Osteocyte (in vitro differentiated cells): ENCODE measurements at regions not wholly inside any gene's neighbourhood (a gene's known extent, or its start where the extent isn't known, plus 50 kb on each side); places are given as distances from the start of the nearest gene placed in this dataset.

Experiments
- DNase-seq: peaks from one replicate; pipeline ENCODE4 v3.0.0; 2021; ENCODE audit warnings: mixed read lengths; ENCODE audit not compliant: unreplicated experiment; ENCODE audit errors: extremely low spot score
- H3K27ac Mint-ChIP-seq: one replicate; pipeline ENCODE4 v1.8.0; 2021; ENCODE audit warnings: mild to moderate bottlenecking, mixed read lengths; ENCODE audit not compliant: unreplicated experiment
- H3K27me3 Mint-ChIP-seq: one replicate; pipeline ENCODE4 v1.8.0; 2021; ENCODE audit warnings: mixed read lengths; ENCODE audit not compliant: unreplicated experiment
- H3K36me3 Mint-ChIP-seq: one replicate; pipeline ENCODE4 v1.8.0; 2021; ENCODE audit warnings: mixed read lengths; ENCODE audit not compliant: unreplicated experiment
- H3K4me1 Mint-ChIP-seq: one replicate; pipeline ENCODE4 v1.8.0; 2021; ENCODE audit warnings: mixed read lengths; ENCODE audit not compliant: unreplicated experiment
- H3K4me3 Mint-ChIP-seq: one replicate; pipeline ENCODE4 v1.8.0; 2021; ENCODE audit warnings: mild to moderate bottlenecking, moderate library complexity, mixed read lengths; ENCODE audit not compliant: unreplicated experiment
- H3K9me3 Mint-ChIP-seq: one replicate; pipeline ENCODE4 v1.8.0; 2021; ENCODE audit warnings: mixed read lengths; ENCODE audit not compliant: unreplicated experiment
- CTCF ChIP-seq: fragments of 200-600 bp; sonication (generic); IDR thresholded peaks from 2 replicates; pipeline ENCODE4 v1.5.0; 2021; ENCODE audit warnings: antibody characterized with exemption, mild to moderate bottlenecking, moderate library complexity

DNA sequence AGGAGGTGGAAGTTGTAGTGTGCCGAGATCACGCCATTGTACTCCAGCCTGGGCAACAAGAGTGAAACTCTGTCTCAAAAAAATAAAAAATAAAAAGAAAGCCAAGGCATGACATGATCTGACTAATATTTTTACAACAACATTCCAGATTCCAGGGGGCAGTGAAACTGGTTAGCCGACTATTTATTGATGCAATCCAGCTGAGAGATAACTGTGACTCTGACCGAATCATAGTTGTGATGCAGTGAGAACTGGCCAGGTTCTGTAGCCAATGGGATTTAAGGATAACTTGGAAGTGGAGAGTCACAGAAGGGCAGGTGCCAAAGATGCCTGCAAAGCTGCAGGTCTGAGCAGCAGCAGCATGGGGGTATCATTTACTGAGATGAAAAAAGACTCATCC lies 82.9 kb upstream of the TSHZ2 start:
- DNase-seq = no peak
- H3K27me3 Mint-ChIP-seq = no peaks in the 10 kb centered on the region
- TF ChIP-seq CTCF = no peak
- peaks cover 27% of the 10 kb centered on the region for H3K9me3 Mint-ChIP-seq
- H3K27ac Mint-ChIP-seq = no peak overlapping the region
- H3K4me3 Mint-ChIP-seq = no peak overlapping the region
- H3K4me1 Mint-ChIP-seq = no peaks in the 10 kb centered on the region
- no peaks in the 10 kb centered on the region for H3K36me3 Mint-ChIP-seq

- no peak for TF ChIP-seq CTCF
- H3K27me3 Mint-ChIP-seq = no peaks in the 10 kb centered on the region
- no peak for DNase-seq
- no peak overlapping the region for H3K4me3 Mint-ChIP-seq
- no peaks in the 10 kb centered on the region for H3K4me1 Mint-ChIP-seq
- H3K9me3 Mint-ChIP-seq = peaks cover 27% of the 10 kb centered on the region
- H3K27ac Mint-ChIP-seq = no peak overlapping the region
- H3K36me3 Mint-ChIP-seq = no peaks in the 10 kb centered on the region
Observed at GRCh38 chr20:52888096-52888495, 84.1 kb upstream of the TSHZ2 start.

GRCh38 chr20:52880997-52881396 lies 91.2 kb upstream of the TSHZ2 start:
- H3K4me3 Mint-ChIP-seq = no peak overlapping the region
- peaks cover 4% of the 10 kb centered on the region for H3K9me3 Mint-ChIP-seq
- H3K27ac Mint-ChIP-seq = no peak overlapping the region
- no peak for DNase-seq
- H3K4me1 Mint-ChIP-seq = no peaks in the 10 kb centered on the region
- H3K27me3 Mint-ChIP-seq = no peaks in the 10 kb centered on the region
- TF ChIP-seq CTCF = no peak
- H3K36me3 Mint-ChIP-seq = no peaks in the 10 kb centered on the region

GRCh38 chr20:52880259-52880658 lies 91.9 kb upstream of the TSHZ2 start:
- no peak overlapping the region for H3K4me3 Mint-ChIP-seq
- H3K27me3 Mint-ChIP-seq = no peaks in the 10 kb centered on the region
- H3K27ac Mint-ChIP-seq = no peak overlapping the region
- no peaks in the 10 kb centered on the region for H3K4me1 Mint-ChIP-seq
- H3K36me3 Mint-ChIP-seq = no peaks in the 10 kb centered on the region
- TF ChIP-seq CTCF = no peak
- H3K9me3 Mint-ChIP-seq = peaks cover 9% of the 10 kb centered on the region
- DNase-seq = no peak

DNA sequence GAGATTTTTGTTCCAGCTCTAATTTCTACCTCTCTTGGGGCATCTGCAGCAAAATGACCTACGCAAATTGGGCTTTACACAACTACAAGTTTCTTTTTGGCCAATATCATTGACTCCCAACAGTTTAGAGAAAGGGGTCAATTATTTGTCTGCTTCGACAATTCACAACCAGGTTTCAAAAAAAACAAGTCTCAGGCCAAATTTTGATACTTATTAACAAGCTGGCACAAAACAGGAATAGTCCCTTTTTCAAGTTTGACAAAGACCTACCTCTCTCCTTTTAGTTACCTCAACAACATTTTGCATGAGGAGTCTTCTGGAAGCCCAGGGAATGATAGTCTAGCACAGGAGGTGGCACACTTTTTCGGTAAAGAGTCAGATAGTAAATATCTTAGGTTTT lies 97.9 kb upstream of the TSHZ2 start:
- no peak overlapping the region for H3K4me3 Mint-ChIP-seq
- H3K36me3 Mint-ChIP-seq = no peaks in the 10 kb centered on the region
- no peaks in the 10 kb centered on the region for H3K4me1 Mint-ChIP-seq
- no peaks in the 10 kb centered on the region for H3K27me3 Mint-ChIP-seq
- no peak for DNase-seq
- peaks cover 12% of the 10 kb centered on the region for H3K9me3 Mint-ChIP-seq
- H3K27ac Mint-ChIP-seq = no peak overlapping the region
- TF ChIP-seq CTCF = no peak
